Colon (tissue), 2 donors: ENCODE measurements at regions not wholly inside any gene's neighbourhood (a gene's known extent, or its start where the extent isn't known, plus 50 kb on each side); places are given as distances from the start of the nearest gene placed in this dataset.
"Not testable (repeated sequence)": the region's sequence is repeated elsewhere in the genome, so short reads cannot be mapped to it uniquely, and the experiment has no call there.

Source experiments
- FAIRE-seq: peaks from 2 replicates; lab custom pipeline; 2012; peaks lifted over from hg19 to GRCh38; lab: Jason Lieb, UNC
- donor health status: control.
- donor health status: control.

DNA sequence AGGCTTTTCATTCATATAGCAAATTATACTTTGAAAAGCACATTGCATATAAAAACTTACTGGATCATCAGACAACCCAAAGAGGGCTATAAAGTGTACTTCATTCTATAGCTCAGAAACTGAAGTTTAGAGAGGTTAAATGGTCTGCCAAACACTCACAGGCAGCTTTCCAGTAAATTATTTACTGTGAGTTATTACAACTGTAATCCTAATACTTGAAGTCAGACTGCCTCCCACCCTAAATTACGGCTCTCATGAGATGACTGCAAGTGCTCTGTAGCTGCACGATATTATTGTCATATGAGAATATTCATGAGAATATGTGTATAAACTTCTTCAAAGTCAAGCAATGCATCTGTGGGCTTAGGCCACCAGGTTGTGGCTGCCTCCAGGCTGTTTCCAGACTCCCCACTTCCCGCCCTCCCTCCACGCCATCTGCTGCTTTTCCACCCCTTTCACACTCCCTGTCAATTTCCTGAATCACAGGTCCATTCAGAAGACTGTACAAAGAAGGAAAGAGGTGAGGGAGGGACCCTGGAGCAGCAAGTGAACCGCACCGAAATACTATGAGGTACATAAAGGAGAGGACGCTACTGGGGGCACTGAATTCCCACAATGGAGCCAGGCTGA lies 111.1 kb upstream of the SPOPL start:
- no peak for FAIRE-seq

DNA sequence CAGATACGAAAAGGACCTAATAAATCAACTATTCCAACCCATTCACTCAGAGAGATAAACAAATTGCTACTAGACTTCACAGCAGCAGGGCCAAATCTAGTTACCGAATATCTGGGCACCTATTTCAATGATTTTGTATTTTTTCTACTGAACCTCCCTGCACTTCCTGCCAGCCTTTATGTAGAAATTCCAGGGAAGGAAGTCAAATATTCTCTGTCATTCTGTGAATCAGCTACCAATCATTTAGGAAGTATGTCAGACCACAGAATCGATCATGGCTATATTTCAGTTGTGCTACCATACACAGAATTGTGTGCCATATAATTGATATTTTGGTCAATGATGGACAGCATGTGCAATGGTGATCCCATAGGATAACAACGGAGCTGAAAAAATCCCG lies 109.6 kb upstream of the SPOPL start:
- FAIRE-seq, result no peak

DNA sequence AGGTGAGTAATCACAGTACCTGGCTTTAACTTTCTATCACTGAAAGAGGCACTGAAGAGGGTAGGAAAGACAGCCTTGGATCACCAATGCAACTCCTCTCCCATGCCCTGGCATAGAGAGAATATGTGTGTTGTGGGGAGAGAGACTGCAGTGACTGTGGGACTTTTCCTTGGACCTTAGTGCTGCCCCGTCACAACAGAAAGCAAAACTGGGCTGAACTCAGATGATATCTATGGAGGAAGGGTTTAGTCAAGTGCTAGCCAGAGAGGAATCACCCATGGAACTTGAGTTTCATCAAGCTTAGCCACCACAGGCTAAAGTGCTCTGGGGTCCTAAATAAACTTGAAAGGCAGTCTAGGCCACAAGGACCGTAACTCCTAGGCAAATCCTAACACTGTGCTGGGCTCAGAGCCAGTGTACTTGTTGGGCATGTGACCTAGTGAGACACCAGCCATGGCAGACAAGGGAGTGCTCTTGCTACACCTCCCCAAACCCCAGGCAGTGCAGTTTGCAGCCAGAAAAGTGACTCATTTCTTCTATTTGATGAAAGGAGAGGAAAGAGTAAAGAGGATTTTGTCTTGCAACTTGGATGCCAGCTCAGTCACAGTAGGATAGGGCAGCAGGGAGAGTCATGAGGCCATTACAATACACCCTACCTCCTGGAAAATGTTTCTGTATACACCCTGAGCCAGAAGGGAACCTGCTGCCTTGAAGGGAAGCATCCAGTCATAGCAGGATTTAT lies 105.8 kb upstream of the SPOPL start:
- FAIRE-seq, result no peak

DNA sequence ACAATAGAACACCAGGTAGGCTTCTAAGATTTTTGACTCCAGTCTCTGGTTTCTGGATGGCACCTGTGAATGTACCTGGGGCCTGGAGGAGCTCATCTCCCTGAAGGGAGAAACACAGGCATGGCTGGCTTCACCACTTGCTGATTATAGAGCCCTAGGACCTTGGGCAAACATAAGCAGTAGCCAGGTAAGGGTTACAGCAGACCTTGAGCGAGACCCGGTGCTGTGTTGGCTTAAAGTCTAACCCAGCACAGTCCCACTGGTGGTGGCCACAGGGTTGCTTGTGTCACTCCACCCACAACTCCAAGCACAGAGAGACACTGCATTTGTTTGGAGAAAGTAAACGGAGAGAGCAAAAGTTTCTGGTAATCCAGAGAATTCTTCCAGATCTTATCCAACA lies 104.7 kb upstream of the SPOPL start:
- FAIRE-seq, result no peak

DNA sequence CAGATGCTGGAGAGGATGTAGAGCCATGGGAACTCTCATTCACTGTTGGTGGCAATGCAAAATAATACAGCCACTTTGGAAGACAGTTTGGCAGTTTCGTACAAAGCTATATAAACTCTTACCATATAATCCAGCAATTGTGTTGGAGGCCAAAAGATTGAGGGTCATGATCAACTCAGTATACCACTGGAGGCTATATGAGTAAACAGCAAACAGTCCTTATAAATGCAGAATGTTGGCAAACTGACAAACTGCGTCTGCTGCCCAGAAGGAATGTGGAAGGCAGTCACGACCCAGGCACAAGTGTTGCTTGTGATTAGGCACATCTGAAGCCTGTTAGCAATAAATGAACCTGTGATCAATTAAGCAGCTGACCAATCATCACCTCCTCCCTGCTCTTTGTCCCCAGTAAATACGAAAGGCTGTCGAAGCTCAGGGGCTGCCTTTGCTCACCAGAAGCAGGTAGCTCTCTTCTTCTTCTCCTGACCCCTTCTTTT lies 98.1 kb upstream of the SPOPL start:
- no peak for FAIRE-seq

DNA sequence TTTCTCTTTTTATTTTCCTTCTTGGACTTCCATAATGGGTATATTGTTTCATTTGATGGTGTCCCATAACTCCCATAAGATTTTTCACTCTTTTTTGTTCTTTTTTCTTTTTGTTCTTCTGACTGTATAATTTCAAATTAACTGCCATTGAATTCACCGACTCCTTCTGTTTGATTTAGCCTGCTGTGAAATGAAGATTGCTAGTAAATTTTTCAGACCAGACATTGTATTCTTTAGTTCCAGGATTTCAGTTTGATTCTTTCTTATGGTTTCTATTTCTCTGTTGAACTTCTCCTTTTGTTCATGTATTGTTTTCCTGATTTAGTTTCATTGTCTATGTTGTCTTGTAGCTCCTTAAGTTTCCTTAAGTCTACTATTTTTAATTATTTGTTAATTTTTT lies 87.6 kb upstream of the SPOPL start:
- FAIRE-seq, result no peak

DNA sequence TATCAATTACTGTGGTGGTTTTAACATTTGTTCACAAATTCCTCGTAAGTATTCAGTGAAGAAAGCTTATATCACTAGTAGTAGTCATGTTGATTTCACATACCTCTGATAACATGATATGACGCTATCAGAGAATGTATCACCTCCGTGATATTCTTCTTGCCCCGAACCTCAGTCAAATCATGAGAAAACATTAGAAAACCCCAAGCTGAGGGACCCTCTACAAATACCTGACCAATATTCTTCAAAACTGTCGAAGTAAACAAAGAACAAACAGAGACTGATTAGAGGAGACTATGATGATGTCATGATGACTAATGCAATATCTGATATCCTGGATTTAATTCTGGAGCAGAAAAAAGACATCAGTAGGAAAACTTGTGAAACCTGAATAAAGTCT lies 85.6 kb upstream of the SPOPL start:
- no peak for FAIRE-seq

DNA sequence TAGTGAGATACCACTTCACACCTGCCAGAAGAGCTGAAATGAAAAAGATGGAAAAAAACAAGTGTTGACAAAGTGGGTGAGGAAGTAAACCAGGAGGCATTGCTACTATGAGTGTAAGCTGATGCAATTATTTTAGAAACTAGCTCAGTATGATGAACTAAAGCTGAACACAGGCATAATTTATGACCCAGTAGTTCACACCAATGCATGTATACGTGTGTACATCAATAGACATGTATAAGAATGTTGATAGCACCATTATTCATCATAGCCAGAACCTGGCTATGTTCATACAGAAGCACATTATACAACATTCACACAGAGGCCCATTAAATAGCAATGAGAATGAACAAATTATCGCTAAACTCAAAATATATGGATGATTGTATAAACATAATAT lies 83.1 kb upstream of the SPOPL start:
- no peak for FAIRE-seq

DNA sequence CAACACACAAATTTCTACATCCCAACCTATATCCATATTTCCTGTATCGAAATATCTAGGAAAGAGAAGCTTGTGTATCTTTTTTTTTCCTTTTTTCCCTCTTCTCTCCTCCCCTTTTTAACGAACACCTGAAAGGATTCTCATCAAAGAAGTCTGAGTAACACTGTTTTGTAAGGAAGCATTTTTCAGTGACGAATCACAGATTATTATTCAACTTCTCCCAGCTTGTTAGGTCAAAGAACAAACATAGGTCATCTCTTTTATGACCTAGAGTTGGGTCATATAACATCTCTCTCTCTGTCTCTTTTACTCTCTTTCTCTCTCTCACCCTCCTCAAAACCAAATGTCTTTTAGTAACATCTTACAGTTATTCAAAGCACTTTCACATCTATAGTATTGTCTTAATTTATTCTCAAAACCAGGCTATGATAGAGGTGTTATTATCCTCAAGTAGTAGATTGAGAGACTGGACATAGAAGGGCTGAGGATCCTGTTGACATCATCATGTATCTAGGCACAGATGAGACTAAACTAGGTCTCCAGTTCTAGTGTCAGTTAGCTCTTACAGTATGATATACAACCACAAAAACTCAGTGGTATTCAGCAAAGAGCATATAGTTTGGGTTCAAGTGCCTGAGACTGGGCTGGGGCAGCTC lies 80.1 kb upstream of the SPOPL start:
- no peak for FAIRE-seq

DNA sequence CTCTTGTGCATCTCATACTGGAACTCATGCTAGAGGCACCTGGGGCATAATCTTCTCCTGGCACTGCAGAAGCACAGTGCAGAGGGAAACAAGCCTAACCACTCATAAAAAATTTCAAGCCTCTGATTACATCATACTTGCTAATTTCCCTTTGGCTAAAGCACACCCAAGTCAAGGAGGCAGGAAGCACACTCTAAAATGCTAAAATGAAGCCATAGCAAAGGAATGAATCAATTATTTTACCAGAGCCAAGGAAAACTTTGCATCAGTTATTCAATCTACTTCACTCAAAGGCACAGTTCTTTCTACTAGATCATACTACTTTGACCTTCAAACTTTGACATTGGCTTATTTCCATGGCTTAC lies 79.6 kb upstream of the SPOPL start:
- FAIRE-seq, result no peak

DNA sequence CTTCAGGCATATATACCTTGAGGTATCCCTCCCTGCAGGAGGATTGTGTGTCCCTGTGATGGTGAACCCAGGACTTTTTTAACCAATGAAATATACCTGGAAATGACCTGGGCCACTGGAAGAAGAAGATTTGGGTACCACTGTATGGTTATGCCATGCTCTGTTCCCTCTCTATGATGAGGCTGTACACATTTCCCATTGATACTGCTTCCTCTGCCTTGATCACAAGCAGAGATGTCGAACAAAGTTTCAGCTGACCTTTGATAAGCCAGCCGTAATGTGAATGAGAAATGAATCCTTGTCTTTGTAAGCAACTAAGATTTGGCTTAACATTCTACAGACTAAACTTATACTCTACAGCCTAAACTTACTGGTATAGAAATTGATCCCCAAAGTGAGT lies 78.4 kb upstream of the SPOPL start:
- no peak for FAIRE-seq

DNA sequence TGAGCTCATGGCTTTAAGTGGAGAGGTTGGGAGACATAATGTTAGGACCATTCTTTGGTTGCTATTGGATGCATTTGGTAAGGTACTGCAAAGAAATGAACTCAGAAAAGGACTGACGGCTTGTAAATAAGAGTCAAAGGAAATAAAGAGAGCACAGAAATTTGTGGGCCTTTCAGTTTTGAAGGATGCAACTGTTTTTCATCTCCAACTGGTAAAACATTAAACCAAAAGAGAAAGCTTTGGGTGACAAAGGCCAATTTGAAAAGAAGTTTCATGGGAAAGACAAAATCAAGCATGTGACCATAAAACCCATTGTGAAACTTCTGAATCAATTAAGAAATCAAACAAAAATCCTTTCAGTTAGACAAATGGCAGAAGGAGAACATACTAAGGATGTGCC lies 77.8 kb upstream of the SPOPL start:
- no peak for FAIRE-seq

DNA sequence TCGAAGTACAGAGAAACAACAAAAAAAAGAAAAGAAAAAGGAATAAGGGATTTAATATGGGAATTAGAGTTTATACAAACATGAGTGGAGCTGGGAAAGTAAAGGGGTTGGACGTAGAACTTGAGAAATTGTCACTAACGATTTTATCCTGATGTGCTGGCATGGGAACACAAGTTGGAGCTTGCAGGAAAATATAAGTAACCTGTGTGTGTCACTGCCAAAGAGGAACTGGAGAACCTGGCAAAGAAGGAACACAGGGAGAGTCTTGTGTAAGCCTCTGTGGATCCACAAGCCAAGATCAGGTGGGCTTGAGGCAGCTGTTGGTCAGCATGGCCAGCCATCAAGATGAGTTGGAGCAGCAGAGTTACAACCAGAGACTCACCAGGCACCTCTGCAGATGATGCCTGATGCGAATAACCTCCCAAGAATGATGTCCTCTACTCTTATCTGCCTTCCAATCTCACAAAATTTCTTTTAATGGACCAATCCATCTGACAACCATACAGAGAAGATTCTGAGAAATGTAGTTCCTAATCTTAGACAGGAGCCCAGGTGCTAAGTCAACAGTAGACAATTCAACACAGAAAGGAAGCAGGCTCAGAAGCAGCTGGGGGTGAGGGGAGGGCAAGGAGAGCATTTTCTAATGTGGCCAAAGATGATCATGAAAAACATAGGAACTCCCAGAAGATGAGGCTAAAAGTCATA lies 77.0 kb upstream of the SPOPL start:
- no peak for FAIRE-seq

DNA sequence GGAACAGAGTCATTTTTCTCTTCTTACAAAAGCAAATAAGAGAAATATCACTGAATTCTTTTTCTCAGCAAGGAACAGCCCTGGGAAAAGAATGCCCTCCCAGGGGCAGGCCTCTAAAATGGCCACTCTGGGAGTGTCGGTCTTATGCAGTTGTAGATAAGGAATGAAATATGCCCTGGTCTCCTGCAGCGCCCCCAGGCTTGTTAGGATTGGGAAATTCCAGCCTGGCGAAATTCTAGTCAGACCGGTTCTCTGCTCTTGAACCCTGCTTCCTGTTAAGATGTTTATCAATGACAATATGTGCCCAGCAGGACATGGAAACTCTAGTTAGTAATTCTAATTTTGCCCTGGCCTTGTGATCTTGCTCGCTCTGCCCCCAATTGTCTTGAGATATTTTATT lies 75.5 kb upstream of the SPOPL start:
- not testable (repeated sequence) for FAIRE-seq

DNA sequence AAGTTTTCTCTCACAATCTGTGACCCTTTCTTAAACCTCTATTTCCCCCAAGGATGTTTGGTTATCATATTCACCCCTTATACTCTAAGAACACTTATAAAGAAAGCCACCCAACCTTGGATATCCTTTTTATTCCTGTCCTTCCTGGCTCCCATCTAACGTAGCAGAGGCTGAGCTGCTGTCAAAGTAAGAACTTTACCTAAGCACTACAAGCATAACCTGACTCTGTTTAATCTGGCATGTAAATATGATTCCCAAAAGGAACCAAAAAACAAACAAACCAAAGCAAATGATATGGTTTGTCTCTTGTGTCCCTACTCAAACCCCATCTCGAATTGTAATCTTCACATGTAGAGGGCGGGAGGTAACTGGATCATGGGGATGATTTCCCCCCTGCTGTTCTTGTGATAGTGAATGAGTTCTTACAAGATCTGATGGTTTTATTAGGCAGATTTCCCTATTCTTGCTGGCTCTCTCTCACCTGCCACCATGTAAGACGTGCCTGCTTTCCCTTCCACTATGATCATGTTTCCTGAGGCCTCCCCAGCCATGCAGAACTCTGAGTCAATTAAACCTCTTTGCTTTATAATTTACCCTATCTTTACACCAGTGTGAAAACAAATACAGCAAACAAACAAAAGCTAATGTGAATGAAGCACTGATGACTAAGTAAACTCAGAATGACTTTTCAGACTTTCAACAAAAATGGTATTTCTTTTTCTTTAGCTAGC lies 72.7 kb upstream of the SPOPL start:
- no peak for FAIRE-seq

DNA sequence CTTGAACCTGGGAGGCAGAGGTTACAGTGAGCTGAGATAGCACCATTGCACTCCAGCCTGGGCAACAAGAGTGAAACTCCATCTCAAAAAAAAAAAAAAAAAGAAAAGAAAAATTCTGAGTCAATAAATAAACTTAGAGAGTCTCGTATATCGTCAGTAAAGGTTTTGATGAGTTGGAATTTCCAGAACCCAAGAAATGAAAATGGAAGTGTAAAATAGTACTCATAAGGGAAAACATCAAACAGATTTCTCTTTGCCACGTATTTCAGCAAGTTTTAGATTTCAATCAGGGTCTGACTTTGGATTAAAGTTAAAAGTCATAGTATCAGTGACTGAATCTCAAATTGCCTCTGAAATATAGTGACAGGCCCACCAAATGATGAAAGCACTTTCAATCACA lies 71.4 kb upstream of the SPOPL start:
- FAIRE-seq, result no peak

DNA sequence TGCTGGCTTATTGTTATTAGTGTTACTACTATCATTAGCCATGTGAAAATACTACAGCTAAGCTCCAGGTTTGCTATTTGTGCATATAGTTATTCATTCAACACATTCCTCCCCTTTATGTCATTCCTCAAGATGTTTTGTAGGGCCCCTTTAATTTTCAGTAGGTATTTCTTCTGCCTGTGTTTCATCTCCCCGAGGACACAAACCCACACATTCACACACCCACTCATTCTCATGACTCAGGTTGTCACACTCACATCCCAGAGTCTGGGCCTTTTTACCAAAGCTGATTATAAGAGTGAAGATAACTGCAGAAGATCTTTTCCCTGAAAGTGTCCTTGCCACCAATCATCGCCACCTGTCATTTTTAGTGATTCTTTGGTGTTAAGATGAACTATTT lies 68.6 kb upstream of the SPOPL start:
- FAIRE-seq, result no peak

DNA sequence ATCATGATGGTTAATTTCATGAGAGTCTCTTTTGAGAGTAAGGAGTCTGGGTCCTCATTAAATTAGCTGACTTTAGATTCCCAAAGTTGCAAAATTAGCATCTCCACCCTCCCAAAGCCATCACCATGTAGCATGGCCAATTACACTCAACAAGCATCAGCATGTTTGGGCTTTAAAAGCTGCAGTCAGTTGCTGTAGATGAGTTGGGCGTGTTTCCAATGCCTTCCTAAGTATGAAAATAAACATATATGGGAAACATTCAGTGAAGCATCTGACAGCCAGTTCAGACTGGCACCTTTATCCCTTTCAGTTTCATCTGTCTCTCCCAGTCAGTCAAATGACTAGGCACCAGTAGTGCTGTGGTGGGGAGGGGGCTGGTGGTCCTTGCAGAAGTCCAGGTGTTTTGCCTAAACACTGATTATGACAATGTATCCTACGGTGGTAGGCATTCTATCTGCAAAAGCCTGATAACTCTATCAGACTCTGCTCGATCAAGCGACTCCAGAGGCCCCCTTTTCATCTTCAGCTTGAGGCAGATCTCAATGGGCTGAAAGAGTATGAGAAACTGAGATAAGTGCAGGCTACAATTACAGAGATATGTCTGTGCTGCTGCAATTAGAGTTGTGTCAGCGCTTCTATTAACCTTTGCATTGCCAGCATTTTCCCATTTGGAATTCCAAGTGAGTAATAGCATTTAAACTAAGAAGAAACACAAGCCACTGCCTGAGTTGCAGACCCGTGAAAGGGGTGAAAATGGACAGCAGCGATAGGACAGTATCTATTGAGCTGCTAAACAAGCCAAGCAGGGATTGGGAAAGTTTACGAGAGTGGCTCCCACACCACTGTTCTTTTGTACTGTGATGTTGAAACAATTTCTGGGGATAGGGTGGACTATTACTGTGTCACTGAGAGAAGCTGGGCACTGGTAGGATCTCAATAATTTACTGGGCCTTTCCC lies 67.3 kb upstream of the SPOPL start:
- FAIRE-seq, result no peak

DNA sequence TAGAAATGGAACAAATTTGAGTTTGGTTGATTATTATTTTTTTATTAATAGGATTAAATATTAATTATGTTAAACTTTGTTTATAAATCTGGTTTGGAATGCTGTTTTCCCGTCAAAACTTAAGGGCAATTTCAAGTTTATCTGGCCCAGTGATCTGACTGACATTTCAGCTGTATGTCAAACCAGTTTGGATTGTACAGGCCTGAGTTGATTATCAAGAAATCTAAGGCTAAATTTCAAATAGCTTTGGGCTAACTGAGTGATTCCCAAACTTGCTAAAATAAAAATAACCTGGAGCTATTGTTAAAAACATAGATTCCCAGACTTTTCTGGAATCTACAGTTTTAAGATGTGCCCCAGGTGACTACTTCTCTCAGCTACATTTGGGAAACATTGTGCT lies 65.9 kb upstream of the SPOPL start:
- FAIRE-seq, result no peak

DNA sequence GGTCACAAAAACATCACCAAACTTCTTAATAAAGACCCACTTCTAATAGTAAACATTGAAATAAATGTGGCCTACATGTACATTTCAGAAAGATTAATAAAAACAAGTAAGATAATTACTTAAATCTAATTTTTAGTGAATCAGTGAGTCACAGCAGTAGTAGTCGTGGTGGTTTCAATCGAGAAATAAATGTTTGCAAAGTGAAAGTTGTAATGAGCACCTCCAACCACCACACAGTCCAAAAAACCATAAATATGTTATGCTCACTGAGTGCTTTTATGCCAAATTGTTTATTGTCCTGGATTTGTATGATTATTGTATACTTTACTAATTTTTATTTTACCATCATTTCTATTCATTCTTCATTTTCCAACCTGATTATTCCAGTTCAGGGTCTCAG lies 61.8 kb upstream of the SPOPL start:
- FAIRE-seq, result no peak

DNA sequence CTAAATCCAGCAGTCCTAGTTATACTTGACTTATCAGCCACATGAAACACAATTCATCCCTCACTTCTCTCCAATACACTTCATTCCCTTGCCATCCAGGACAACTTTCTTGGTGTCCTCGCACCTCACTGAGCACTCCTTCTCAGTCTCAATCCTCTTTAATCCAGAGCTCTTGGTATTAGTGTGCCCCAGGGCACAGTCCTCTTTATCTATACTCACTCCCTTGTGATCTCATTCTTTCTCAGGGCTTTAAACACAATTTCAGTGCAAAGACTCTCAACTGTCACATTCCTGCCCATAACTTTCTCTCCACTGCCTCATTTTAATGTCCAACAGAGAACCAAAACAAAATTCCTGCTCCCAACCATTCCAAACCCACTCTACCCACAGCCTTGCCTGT lies 60.8 kb upstream of the SPOPL start:
- FAIRE-seq, result no peak
